ENCODE measurements at regions not wholly inside any gene's neighbourhood (a gene's known extent, or its start where the extent isn't known, plus 50 kb on each side); places are given as distances from the start of the nearest gene placed in this dataset.

GRCh38 chr2:146323564-146323963, 1521.3 kb upstream of the ACVR2A start:
- Histone ChIP-seq H3K4me3 (ENCODE audit: low read depth, low read length) (no peak overlapping the region), H3K9me3 (ENCODE audit: severe bottlenecking) (no peaks in the 10 kb centered on the region), H3K27me3 (ENCODE audit: insufficient read depth, low read depth, severe bottlenecking) (no peaks in the 10 kb centered on the region), H3K27ac (no peak overlapping the region), H3K36me3 (no peaks in the 10 kb centered on the region)
- no peak for DNase-seq
- TF ChIP-seq CTCF (IDR thresholded peaks at IDR 0.05; ENCODE audit: low read depth, low read length): no peak

- no peak overlapping the region for H3K27ac ChIP-seq
- H3K9me3 ChIP-seq (ENCODE audit: severe bottlenecking): no peaks in the 10 kb centered on the region
- H3K4me3 ChIP-seq (ENCODE audit: low read depth, low read length): no peak overlapping the region
- H3K27me3 ChIP-seq (ENCODE audit: insufficient read depth, low read depth, severe bottlenecking): no peaks in the 10 kb centered on the region
- no peak for TF ChIP-seq CTCF (IDR thresholded peaks at IDR 0.05; ENCODE audit: low read depth, low read length)
- no peaks in the 10 kb centered on the region for H3K36me3 ChIP-seq
- no peak for DNase-seq
Measured at GRCh38 chr2:146321175-146321574, 1523.7 kb upstream of the ACVR2A start.

DNA sequence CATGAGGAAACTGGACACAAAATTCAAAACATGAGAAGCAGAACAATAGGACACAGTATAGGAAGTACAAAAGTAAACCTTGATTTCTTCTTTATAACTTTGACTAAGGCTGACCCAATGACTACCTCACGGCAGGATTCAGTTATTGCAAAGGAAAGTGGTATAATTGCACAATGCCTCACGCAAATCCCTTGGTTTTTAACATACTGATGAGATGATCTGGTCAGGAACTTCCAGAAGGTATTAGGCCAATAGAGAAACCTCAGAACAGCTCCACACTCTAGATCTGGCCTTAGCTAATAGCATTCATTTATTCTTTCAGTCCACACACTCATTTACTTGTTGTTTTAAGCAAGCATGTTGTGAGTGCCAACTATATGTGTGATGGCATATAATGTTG, 1526.9 kb upstream of the ACVR2A start:
- no peak for TF ChIP-seq CTCF (IDR thresholded peaks at IDR 0.05; ENCODE audit: low read depth, low read length)
- no peak overlapping the region for H3K27ac ChIP-seq
- no peak overlapping the region for H3K4me3 ChIP-seq (ENCODE audit: low read depth, low read length)
- no peaks in the 10 kb centered on the region for H3K9me3 ChIP-seq (ENCODE audit: severe bottlenecking)
- no peak for DNase-seq
- no peaks in the 10 kb centered on the region for H3K36me3 ChIP-seq
- no peaks in the 10 kb centered on the region for H3K27me3 ChIP-seq (ENCODE audit: insufficient read depth, low read depth, severe bottlenecking)

- no peak overlapping the region for H3K27ac ChIP-seq
- H3K4me3 ChIP-seq (ENCODE audit: low read depth, low read length): no peak overlapping the region
- no peak for DNase-seq
- TF ChIP-seq CTCF (IDR thresholded peaks at IDR 0.05; ENCODE audit: low read depth, low read length): no peak
- H3K27me3 ChIP-seq (ENCODE audit: insufficient read depth, low read depth, severe bottlenecking): no peaks in the 10 kb centered on the region
- H3K36me3 ChIP-seq: no peaks in the 10 kb centered on the region
- no peaks in the 10 kb centered on the region for H3K9me3 ChIP-seq (ENCODE audit: severe bottlenecking)
Measured at GRCh38 chr2:146312899-146313298, 1531.9 kb upstream of the ACVR2A start.

GRCh38 chr2:146305164-146305563, 1539.7 kb upstream of the ACVR2A start:
- H3K27ac ChIP-seq: no peak overlapping the region

More at GRCh38 chr2:146305164-146305563, 1539.7 kb upstream of the ACVR2A start:
- H3K27me3 ChIP-seq (ENCODE audit: insufficient read depth, low read depth, severe bottlenecking): no peaks in the 10 kb centered on the region
- TF ChIP-seq CTCF (IDR thresholded peaks at IDR 0.05; ENCODE audit: low read depth, low read length): no peak
- H3K36me3 ChIP-seq: no peaks in the 10 kb centered on the region
- no peak for DNase-seq
- no peaks in the 10 kb centered on the region for H3K9me3 ChIP-seq (ENCODE audit: severe bottlenecking)
- no peak overlapping the region for H3K4me3 ChIP-seq (ENCODE audit: low read depth, low read length)

Measured in WERI-Rb-1 (cell line).